ENCODE measurements at regions not wholly inside any gene's neighbourhood (a gene's known extent, or its start where the extent isn't known, plus 50 kb on each side); places are given as distances from the start of the nearest gene placed in this dataset.
"Not testable (repeated sequence)": the region's sequence is repeated elsewhere in the genome, so short reads cannot be mapped to it uniquely, and the experiment has no call there.

DNA sequence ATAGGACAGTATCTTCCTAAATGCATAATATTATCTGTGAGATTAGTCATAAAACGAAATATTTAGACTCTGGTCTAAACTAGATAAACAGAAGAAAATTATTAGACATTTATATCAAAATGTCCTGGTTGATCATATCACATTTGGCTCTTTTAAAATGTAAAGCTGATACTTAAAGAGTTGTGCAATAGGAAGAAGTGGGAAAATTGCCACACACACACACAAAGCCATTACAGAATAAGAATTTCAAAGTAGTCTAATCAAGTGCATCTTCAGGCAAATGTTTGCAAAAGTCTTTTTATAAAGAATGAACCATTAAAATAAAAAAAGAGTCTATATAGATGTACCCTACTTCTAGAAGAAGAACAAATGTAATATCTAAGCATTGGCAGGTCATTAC lies 301.7 kb downstream of the KIF2B start:
- Mint-ChIP-seq H3K9me3 (ENCODE audit: insufficient read depth) (peaks cover 7% of the 10 kb centered on the region), H3K27me3 (ENCODE audit: low read depth) (no peaks in the 10 kb centered on the region), H3K27ac (no peak overlapping the region), H3K36me3 (ENCODE audit: low read depth) (no peaks in the 10 kb centered on the region), H3K4me1 (ENCODE audit: low read depth) (no peaks in the 10 kb centered on the region), H3K4me3 (no peak overlapping the region)
- ChIA-PET POLR2A (interaction anchor here (0.7 kb wide), 1 partner anchor 222 kb away, joined by 3 read pairs; no protein-coding TSS in a partner anchor), CTCF (no interaction called here)
- DNase-seq = no peak
- ATAC-seq = no peak

DNA sequence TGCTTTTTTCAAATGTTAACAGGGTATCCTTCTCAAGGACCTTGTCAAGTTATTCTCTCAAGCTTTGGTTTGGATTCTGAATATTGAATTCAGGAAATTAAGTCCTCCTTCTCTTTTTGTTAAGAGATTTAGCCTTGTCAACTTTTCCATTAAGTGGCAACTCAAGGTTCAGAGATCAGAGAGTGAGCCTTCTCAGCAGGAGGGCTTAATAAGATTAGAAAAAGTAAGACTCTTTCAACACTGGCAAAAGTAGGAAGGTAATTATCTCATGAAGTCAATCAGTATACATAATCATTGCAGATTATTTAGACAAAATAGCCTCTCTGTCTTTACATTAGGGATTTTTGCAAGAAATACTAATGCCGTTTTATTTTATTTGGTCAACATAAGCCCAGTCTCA lies 330.7 kb downstream of the KIF2B start:
- CTCF ChIA-PET = no interaction called here
- H3K4me3 Mint-ChIP-seq = no peak overlapping the region
- H3K4me1 Mint-ChIP-seq (ENCODE audit: low read depth) = no peaks in the 10 kb centered on the region
- POLR2A ChIA-PET = no interaction called here
- H3K27me3 Mint-ChIP-seq (ENCODE audit: low read depth) = no peaks in the 10 kb centered on the region
- DNase-seq (no peak), ATAC-seq (no peak)
- no peaks in the 10 kb centered on the region for H3K36me3 Mint-ChIP-seq (ENCODE audit: low read depth)
- no peak overlapping the region for H3K27ac Mint-ChIP-seq
- peaks cover 6% of the 10 kb centered on the region for H3K9me3 Mint-ChIP-seq (ENCODE audit: insufficient read depth)

DNA sequence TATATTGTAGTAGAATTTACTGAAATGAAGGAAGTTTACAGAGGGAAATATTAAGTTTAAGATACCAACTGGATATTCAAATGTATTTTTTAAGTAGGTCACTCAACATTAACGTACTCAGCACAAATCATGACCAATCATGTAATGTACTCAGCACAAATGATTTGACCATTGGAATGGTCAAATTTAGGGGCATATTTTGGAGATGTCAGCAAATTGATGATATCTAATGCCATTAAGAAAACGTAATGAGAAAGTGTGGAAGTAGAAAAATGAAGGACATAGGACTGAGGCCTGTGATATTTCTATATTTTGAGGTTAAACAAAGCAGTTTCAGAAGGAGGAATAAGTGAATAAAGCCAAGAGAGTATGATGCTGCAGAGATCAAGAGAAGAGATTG lies 334.8 kb downstream of the KIF2B start:
- no peaks in the 10 kb centered on the region for H3K4me1 Mint-ChIP-seq (ENCODE audit: low read depth)
- DNase-seq (no peak), ATAC-seq (no peak)
- no peak overlapping the region for H3K4me3 Mint-ChIP-seq
- ChIA-PET CTCF (no interaction called here), POLR2A (no interaction called here)
- H3K27me3 Mint-ChIP-seq (ENCODE audit: low read depth) = no peaks in the 10 kb centered on the region
- no peaks in the 10 kb centered on the region for H3K36me3 Mint-ChIP-seq (ENCODE audit: low read depth)
- H3K27ac Mint-ChIP-seq = no peak overlapping the region
- H3K9me3 Mint-ChIP-seq (ENCODE audit: insufficient read depth) = peaks cover 9% of the 10 kb centered on the region

DNA sequence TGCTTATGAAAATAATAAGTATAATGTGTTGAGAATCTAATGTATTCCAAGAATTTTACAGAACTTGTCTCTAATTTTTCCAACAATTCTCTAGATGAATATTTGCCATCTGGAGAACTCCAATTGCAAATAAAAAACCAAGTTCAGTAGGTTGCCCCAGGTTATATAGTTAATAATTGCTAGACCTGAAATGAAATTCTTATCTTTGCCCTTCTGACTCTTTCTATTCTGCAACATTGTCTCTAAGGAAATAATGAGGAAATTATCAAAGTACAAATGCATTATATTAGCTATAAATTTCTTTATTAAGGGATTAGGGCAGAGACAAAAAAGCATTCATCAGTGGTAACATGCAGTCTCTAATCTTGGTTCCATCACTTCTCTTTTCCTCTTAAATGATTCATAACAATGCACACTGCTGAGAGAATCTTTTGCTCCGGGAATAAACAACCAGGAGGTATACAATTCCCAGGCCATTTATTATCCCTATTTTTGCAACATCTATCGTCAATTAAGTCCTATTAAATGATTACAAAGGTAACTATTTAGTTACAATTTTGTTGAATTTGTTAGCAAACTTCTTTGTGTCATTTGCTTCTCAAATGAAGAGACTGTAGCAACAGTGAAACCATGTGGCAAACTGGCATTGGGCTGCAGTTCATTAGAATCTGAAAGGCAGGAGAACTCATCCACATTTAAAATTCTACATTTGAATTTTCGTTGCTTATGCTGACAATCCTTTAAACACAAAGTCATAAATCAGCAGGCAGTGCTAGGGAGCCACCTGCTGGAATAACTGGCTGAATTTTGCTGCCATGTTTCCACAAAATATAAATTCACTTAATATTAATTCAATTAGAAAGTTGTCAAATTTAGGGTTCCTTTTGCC lies 349.6 kb downstream of the KIF2B start:
- CTCF ChIA-PET = no interaction called here
- no peaks in the 10 kb centered on the region for H3K27me3 Mint-ChIP-seq (ENCODE audit: low read depth)
- no peaks in the 10 kb centered on the region for H3K4me1 Mint-ChIP-seq (ENCODE audit: low read depth)
- no peaks in the 10 kb centered on the region for H3K9me3 Mint-ChIP-seq (ENCODE audit: insufficient read depth)
- DNase-seq (no peak), ATAC-seq (no peak)
- H3K27ac Mint-ChIP-seq = no peak overlapping the region
- POLR2A ChIA-PET = no interaction called here
- H3K4me3 Mint-ChIP-seq = no peak overlapping the region
- H3K36me3 Mint-ChIP-seq (ENCODE audit: low read depth) = no peaks in the 10 kb centered on the region

DNA sequence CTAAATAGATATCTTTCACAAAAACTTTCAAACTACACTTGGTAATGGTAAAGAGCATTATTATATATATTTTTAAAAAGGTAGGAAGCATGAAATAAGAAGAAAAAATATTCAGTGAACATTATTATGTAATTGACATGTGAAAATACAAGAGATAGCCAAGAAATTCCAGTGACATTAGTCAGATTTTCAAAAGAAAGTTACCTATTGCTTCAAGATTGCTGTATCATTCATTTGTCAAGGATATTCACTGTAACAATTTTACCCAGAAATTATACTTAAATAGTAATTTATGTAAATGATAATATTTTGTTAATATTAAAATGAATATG lies 350.2 kb downstream of the KIF2B start:
- no peaks in the 10 kb centered on the region for H3K27me3 Mint-ChIP-seq (ENCODE audit: low read depth)

DNA sequence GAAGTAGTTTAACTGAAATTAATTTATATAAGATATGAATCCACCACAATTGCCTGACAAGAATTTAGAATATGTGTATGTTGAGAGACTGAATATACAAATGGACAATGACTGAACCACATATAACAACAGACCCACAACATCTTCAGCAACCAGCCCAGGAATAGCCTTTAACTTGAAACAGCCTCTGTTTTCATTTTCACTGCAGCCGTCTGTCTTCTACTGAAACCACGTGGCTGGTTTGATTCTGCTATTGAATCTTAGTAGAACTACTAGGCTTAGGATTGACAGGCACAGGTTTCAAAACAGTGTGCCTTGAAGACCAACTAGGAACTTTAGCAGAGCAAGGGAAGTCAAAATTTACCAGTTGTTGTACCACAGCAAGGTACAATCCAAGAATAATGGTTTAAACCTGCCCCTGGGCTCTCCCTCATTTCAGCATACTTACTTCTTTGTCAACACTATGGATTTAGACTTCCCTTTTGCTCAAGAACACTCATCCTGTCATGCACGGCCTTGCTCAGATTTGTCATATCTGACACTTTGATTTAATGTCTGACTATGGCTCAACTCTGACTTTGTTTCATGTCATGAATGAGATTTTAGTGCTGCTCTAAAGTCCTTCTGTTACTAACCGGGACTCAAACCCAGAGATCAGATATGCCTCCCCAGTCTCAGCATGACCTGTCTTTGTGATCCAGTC lies 355.0 kb downstream of the KIF2B start:
- Mint-ChIP-seq H3K36me3 (ENCODE audit: low read depth) (no peaks in the 10 kb centered on the region), H3K4me1 (ENCODE audit: low read depth) (no peaks in the 10 kb centered on the region), H3K27me3 (ENCODE audit: low read depth) (no peaks in the 10 kb centered on the region), H3K4me3 (no peak overlapping the region), H3K27ac (no peak overlapping the region), H3K9me3 (ENCODE audit: insufficient read depth) (no peaks in the 10 kb centered on the region)
- ChIA-PET CTCF (no interaction called here), POLR2A (no interaction called here)
- no peak for ATAC-seq
- no peak for DNase-seq

More for the DNA sequence above, 350.2 kb downstream of the KIF2B start:
- H3K9me3 Mint-ChIP-seq (ENCODE audit: insufficient read depth) = no peaks in the 10 kb centered on the region
- no peak for ATAC-seq
- ChIA-PET POLR2A (no interaction called here), CTCF (no interaction called here)
- no peak overlapping the region for H3K4me3 Mint-ChIP-seq
- no peak for DNase-seq
- H3K36me3 Mint-ChIP-seq (ENCODE audit: low read depth) = no peaks in the 10 kb centered on the region
- no peaks in the 10 kb centered on the region for H3K4me1 Mint-ChIP-seq (ENCODE audit: low read depth)
- no peak overlapping the region for H3K27ac Mint-ChIP-seq

DNA sequence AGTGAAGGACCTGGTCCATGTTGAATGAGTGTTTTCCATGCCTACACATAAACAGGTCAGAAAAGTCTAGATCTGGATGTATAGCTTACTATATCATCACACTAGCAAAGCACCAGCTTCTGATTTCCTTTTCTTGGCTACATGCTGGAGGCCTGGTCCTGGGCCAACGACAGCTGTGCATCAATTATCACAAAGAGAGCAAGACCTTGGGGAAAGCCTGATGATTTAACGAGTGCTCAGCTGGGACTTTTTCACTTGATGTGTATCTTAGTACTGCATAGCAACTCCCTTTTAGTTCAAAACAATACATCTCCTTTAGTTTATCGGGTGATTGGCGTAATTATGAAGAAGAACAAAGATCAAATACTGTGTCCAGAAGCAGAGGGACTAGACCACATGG lies 358.2 kb downstream of the KIF2B start:
- ATAC-seq = no peak
- no peak for DNase-seq
- no peaks in the 10 kb centered on the region for H3K27me3 Mint-ChIP-seq (ENCODE audit: low read depth)
- no peaks in the 10 kb centered on the region for H3K36me3 Mint-ChIP-seq (ENCODE audit: low read depth)
- CTCF ChIA-PET = no interaction called here
- no peak overlapping the region for H3K27ac Mint-ChIP-seq
- no peak overlapping the region for H3K4me3 Mint-ChIP-seq
- no peaks in the 10 kb centered on the region for H3K4me1 Mint-ChIP-seq (ENCODE audit: low read depth)
- no peaks in the 10 kb centered on the region for H3K9me3 Mint-ChIP-seq (ENCODE audit: insufficient read depth)
- POLR2A ChIA-PET = no interaction called here

DNA sequence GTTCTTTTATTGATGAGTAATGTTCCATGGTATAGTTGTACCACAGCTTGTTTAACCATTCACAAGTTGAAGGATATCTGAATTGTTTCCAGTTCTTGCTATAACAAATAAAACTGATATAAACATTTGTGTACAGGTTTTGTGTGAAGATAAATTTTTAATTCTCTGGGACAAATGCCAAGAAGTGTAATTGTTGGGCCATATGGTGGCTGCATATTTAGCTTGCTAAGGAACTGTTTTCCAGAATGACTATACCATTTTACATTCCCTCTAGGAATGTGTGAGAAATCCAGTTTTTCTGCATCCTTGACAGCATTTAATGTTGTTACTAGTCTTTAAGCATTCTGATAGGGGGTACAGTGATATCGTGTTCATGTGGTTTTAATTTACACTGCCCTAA lies 368.5 kb downstream of the KIF2B start:
- ChIA-PET CTCF (no interaction called here), POLR2A (no interaction called here)
- Mint-ChIP-seq H3K4me3 (no peak overlapping the region), H3K4me1 (ENCODE audit: low read depth) (no peaks in the 10 kb centered on the region), H3K27ac (no peak overlapping the region), H3K9me3 (ENCODE audit: insufficient read depth) (peaks cover 13% of the 10 kb centered on the region), H3K27me3 (ENCODE audit: low read depth) (no peaks in the 10 kb centered on the region), H3K36me3 (ENCODE audit: low read depth) (no peaks in the 10 kb centered on the region)
- DNase-seq (no peak), ATAC-seq (no peak)

DNA sequence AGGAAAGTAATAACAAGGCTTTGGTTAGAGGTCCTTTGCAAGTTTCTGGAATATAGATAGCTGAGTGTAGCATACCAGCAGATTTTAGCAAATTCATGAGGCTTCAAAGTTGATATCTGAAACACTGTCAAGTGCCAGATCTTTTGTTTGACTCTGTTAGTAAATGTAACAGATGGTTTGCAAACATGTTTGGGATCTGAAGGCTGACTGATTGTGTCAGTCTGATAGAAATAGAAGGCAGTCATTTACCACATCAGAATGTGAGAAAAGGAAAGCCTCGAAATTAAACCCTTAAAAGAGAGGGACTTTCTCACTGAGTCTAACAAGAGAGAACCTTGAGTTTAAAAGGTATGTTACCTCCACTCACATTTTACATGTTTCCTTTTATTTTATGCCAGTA lies 371.5 kb downstream of the KIF2B start:
- Mint-ChIP-seq H3K36me3 (ENCODE audit: low read depth) (no peaks in the 10 kb centered on the region), H3K27me3 (ENCODE audit: low read depth) (no peaks in the 10 kb centered on the region), H3K4me1 (ENCODE audit: low read depth) (no peaks in the 10 kb centered on the region), H3K27ac (no peak overlapping the region), H3K4me3 (no peak overlapping the region), H3K9me3 (ENCODE audit: insufficient read depth) (peaks cover 13% of the 10 kb centered on the region)
- DNase-seq = no peak
- ChIA-PET CTCF (no interaction called here), POLR2A (no interaction called here)
- ATAC-seq = no peak

DNA sequence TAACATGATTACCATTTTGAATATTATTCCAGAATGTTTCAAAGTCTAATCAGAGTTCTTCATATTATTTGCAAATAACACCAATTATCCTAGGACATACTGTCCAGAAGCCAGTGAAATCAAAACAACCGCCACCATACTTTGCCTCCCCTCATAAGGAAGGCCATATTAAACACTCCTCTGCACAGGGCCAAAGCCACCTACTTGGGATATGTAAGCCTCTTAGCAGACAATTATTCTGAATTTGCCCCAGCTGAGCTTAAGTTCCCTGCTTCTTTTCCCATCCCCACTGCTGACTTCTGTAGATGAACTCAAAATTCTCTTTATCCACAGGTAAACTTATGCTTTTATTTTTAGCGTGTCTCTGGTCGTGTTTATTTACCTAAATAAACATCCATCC lies 374.0 kb downstream of the KIF2B start:
- Mint-ChIP-seq H3K9me3 (ENCODE audit: insufficient read depth) (peaks cover 13% of the 10 kb centered on the region), H3K4me1 (ENCODE audit: low read depth) (no peaks in the 10 kb centered on the region), H3K36me3 (ENCODE audit: low read depth) (no peaks in the 10 kb centered on the region), H3K27me3 (ENCODE audit: low read depth) (no peaks in the 10 kb centered on the region), H3K27ac (no peak overlapping the region), H3K4me3 (no peak overlapping the region)
- ChIA-PET POLR2A (no interaction called here), CTCF (no interaction called here)
- no peak for DNase-seq
- ATAC-seq = no peak

DNA sequence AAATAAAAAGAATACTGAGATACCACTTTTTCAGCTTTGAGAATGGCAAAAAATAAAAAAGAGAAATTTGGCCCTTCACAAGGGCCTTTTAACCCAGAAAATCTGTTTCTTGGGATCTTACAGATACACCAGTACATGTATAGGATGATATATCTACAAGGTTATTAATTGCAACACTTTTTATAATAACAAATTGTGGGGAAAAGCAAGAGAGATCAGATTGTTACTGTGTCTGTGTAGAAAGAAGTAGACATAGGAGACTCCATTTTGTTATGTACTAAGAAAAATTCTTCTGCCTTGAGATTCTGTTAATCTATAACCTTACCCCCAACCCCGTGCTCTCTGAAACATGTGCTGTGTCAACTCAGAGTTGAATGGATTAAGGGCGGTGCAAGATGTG lies 378.7 kb downstream of the KIF2B start:
- H3K36me3 Mint-ChIP-seq (ENCODE audit: low read depth); H3K27ac Mint-ChIP-seq; ATAC-seq; POLR2A ChIA-PET; H3K4me3 Mint-ChIP-seq; CTCF ChIA-PET; DNase-seq; H3K4me1 Mint-ChIP-seq (ENCODE audit: low read depth); H3K9me3 Mint-ChIP-seq (ENCODE audit: insufficient read depth); H3K27me3 Mint-ChIP-seq (ENCODE audit: low read depth): not testable (repeated sequence)

DNA sequence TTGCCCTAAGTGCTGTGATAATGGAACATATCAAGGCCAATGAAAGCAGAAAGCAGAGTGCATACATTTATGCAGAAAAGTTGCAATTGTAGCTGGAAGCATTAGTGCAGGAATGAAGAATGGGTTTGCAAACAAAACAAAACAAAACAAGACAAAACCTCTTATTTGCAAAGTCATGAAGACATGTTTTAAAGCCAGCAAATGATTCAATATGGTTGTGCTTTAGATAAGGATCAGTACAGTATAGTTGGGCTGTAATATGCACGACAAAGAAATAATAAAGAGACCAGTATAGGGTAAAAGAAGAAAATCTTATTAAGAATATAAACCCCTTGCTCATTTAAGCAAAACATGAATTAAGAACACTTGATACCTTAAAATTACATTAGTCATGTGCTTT lies 398.1 kb downstream of the KIF2B start:
- ATAC-seq = no peak
- Mint-ChIP-seq H3K4me3 (no peak overlapping the region), H3K9me3 (ENCODE audit: insufficient read depth) (no peaks in the 10 kb centered on the region), H3K27me3 (ENCODE audit: low read depth) (no peaks in the 10 kb centered on the region), H3K27ac (no peak overlapping the region), H3K36me3 (ENCODE audit: low read depth) (no peaks in the 10 kb centered on the region), H3K4me1 (ENCODE audit: low read depth) (no peaks in the 10 kb centered on the region)
- DNase-seq = no peak
- POLR2A ChIA-PET = no interaction called here
- CTCF ChIA-PET = no interaction called here

DNA sequence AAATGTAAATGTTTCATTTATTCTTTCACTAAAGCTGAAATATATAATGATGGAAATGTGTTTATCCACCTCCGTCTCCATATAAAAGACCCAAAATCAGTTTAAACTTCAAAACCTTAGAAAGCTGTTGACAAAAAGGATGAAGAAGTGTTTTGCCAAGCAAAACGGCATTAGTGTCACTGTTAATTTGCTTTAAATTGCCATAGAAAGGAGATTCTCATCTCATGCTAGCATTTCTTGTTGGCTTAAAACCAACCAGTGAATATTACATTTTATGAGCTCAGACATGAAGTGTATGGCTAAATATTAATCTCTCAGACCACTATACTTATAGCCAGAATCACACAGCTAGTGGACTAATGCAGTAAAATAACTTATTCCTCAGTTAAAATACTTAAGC lies 398.8 kb downstream of the KIF2B start:
- Mint-ChIP-seq H3K9me3 (ENCODE audit: insufficient read depth) (no peaks in the 10 kb centered on the region), H3K27me3 (ENCODE audit: low read depth) (no peaks in the 10 kb centered on the region), H3K4me3 (no peak overlapping the region), H3K4me1 (ENCODE audit: low read depth) (no peaks in the 10 kb centered on the region), H3K27ac (no peak overlapping the region), H3K36me3 (ENCODE audit: low read depth) (no peaks in the 10 kb centered on the region)
- ATAC-seq = no peak
- no peak for DNase-seq
- ChIA-PET CTCF (no interaction called here), POLR2A (no interaction called here)
